Keratinocyte (primary cell): ENCODE measurements at regions not wholly inside any gene's neighbourhood (a gene's known extent, or its start where the extent isn't known, plus 50 kb on each side); places are given as distances from the start of the nearest gene placed in this dataset.
"Not testable (repeated sequence)": the region's sequence is repeated elsewhere in the genome, so short reads cannot be mapped to it uniquely, and the experiment has no call there.

ENCODE experiments used
- DNase-seq: peaks from one replicate; pipeline ENCODE4 v3.0.0-alpha.2; 2011; ENCODE audit warnings: low read depth, missing footprints, low spot score
- FAIRE-seq: peaks from 2 replicates; lab custom pipeline; 2011; peaks lifted over from hg19 to GRCh38; lab: Jason Lieb, UNC
- H2AFZ ChIP-seq: 2 replicates; pipeline ENCODE4 v1.6.0; 2012; ENCODE audit warnings: low read length, control low read depth, inconsistent platforms; ENCODE audit not compliant: control insufficient read depth
- H3K27ac ChIP-seq: 2 replicates; pipeline ENCODE4 v1.5.1; 2011; ENCODE audit warnings: low read length; ENCODE audit not compliant: control insufficient read depth, insufficient read depth
- H3K27me3 ChIP-seq: 3 replicates; pipeline ENCODE4 v1.6.0; 2011; ENCODE audit warnings: low read length; ENCODE audit not compliant: control insufficient read depth, insufficient read depth; ENCODE audit errors: extremely low read depth
- H3K36me3 ChIP-seq, 2 experiments: 2 replicates in 1 of 2; 3 replicates in 1 of 2; pipeline ENCODE4 v1.5.1; 2011; ENCODE audit warnings: low read length in 2 of 2, mild to moderate bottlenecking in 1 of 2; ENCODE audit not compliant: control insufficient read depth in 2 of 2, insufficient read depth in 2 of 2; ENCODE audit errors: extremely low read depth in 1 of 2
- H3K4me1 ChIP-seq: 3 replicates; pipeline ENCODE4 v1.5.1; 2011; ENCODE audit warnings: low read length; ENCODE audit not compliant: control insufficient read depth, insufficient read depth; ENCODE audit errors: extremely low read depth
- H3K4me2 ChIP-seq: 3 replicates; pipeline ENCODE4 v1.6.0; 2011; ENCODE audit warnings: low read depth, low read length; ENCODE audit not compliant: control insufficient read depth, insufficient read depth; ENCODE audit errors: extremely low read depth
- H3K4me3 ChIP-seq, 3 experiments: fragments of 200-600 bp in 1 of 3; sonication (generic) in 1 of 3; 2 replicates in 2 of 3; 3 replicates in 1 of 3; pipeline ENCODE4 v1.5.1; 2011 to 2016; ENCODE audit warnings: low read length in 3 of 3, mild to moderate bottlenecking in 3 of 3, control low read depth in 2 of 3, inconsistent platforms in 1 of 3, low read depth in 1 of 3, mixed read lengths in 1 of 3, mixed run types in 1 of 3, moderate library complexity in 1 of 3; ENCODE audit not compliant: control insufficient read depth in 2 of 3, insufficient read depth in 2 of 3; ENCODE audit errors: extremely low read depth in 1 of 3
- H3K79me2 ChIP-seq: 2 replicates; pipeline ENCODE4 v1.6.0; 2012; ENCODE audit warnings: low read length; ENCODE audit not compliant: control insufficient read depth, insufficient read depth
- H3K9ac ChIP-seq: 3 replicates; pipeline ENCODE4 v1.6.0; 2011; ENCODE audit warnings: low read length; ENCODE audit not compliant: control insufficient read depth, insufficient read depth; ENCODE audit errors: extremely low read depth
- H3K9me1 ChIP-seq: 3 replicates; pipeline ENCODE4 v1.6.0; 2011; ENCODE audit warnings: low read length; ENCODE audit not compliant: control insufficient read depth, insufficient read depth; ENCODE audit errors: extremely low read depth
- H3K9me3 ChIP-seq: 2 replicates; pipeline ENCODE4 v1.5.1; 2012; ENCODE audit warnings: low read depth, low read length; ENCODE audit not compliant: control insufficient read depth
- H4K20me1 ChIP-seq: 3 replicates; pipeline ENCODE4 v1.6.0; 2011; ENCODE audit warnings: low read length; ENCODE audit not compliant: control insufficient read depth, insufficient read depth; ENCODE audit errors: extremely low read depth
- EZH2 ChIP-seq: IDR thresholded peaks from one replicate; pipeline ENCODE4 v1.6.1; 2012; ENCODE audit warnings: inconsistent platforms, mild to moderate bottlenecking, low read length, moderate library complexity
- dilution Hi-C: fragments of 300-500 bp; cut with MboI; formaldehyde crosslinking; loops from one replicate; pipeline ENCODE4 v1.7.0; 2020; ENCODE audit warnings: low sequenced_read_pairs; ENCODE audit not compliant: extremely low pct_ligation_motif_present
- TF ChIP-seq, protein P1 (sequence below), 3 experiments: IDR thresholded peaks in 1 of 3; conservative IDR thresholded peaks in 1 of 3; optimal IDR thresholded peaks in 1 of 3; 2 replicates in 2 of 3; 3 replicates in 1 of 3; pipeline versions ENCODE3 to v1.5.1; 2011; ENCODE audit warnings: low read length in 3 of 3, mild to moderate bottlenecking in 3 of 3, moderate library complexity in 2 of 3, control low read depth in 1 of 3, inconsistent platforms in 1 of 3; ENCODE audit not compliant: insufficient read depth in 2 of 3; ENCODE audit errors: extremely low read depth in 1 of 3

DNA sequence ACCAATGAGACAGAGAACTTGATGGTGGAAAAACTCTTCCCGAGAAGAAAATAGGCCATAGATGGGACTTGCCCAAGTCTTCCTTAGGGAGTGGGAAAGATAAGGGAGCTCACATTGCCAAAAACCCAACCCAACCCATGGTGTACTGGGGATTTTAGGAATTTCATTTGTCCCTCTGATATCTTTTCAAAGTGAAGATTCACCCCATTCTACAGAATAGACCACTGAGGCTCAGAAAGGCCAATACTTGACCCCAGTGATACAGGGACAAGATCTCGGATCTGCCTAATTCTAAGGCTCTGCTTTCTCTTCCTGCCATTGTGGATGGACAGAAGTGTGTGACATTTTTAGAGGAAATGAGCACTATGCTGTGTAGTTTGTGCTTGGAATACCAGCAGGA lies 159.0 kb downstream of the MYCN start:
- Histone ChIP-seq H3K4me1 (no peaks in the 10 kb centered on the region), H3K27me3 (no peaks in the 10 kb centered on the region), H3K4me2 (no peak overlapping the region), H3K36me3 (no peaks in the 10 kb centered on the region), H3K9ac (no peak overlapping the region), H3K27ac (no peak overlapping the region), H2AFZ (no peak overlapping the region), H4K20me1 (no peaks in the 10 kb centered on the region), H3K9me3 (no peaks in the 10 kb centered on the region), H3K79me2 (no peaks in the 10 kb centered on the region), H3K9me1 (no peaks in the 10 kb centered on the region), H3K4me3 (no peak overlapping the region)
- DNase-seq = no peak
- dilution Hi-C loops = no loop called here
- TF ChIP-seq, protein P1, sequence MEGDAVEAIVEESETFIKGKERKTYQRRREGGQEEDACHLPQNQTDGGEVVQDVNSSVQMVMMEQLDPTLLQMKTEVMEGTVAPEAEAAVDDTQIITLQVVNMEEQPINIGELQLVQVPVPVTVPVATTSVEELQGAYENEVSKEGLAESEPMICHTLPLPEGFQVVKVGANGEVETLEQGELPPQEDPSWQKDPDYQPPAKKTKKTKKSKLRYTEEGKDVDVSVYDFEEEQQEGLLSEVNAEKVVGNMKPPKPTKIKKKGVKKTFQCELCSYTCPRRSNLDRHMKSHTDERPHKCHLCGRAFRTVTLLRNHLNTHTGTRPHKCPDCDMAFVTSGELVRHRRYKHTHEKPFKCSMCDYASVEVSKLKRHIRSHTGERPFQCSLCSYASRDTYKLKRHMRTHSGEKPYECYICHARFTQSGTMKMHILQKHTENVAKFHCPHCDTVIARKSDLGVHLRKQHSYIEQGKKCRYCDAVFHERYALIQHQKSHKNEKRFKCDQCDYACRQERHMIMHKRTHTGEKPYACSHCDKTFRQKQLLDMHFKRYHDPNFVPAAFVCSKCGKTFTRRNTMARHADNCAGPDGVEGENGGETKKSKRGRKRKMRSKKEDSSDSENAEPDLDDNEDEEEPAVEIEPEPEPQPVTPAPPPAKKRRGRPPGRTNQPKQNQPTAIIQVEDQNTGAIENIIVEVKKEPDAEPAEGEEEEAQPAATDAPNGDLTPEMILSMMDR (optimal IDR thresholded peaks at IDR 0.05 in 1 of 3, IDR thresholded peaks at IDR 0.05 in 1 of 3, conservative IDR thresholded peaks at IDR 0.05 in 1 of 3; ENCODE audit: extremely low read depth in 1 of 3, insufficient read depth in 2 of 3, low read length in 3 of 3) = no peak
- TF ChIP-seq EZH2 = no peak
- FAIRE-seq = no peak

DNA sequence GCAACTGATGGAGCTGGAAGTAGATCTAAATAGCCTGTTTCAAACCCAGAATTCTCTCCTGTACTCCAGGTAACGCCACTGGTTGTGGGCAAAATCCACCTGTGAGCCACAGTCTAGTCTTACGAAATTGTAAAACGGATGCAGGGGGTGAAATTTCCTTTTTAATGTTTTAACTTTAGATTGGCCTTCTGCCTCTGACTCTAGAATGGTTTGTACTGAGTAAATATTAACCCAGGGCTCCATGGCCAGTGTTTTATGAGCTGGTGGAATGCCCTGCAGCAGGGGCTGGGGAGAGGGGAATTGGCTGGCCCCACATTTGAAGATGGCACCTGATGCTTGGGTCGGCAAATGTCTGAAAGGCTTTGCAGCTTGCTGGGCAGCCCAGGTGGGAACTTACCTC lies 156.6 kb downstream of the MYCN start:
- H3K27ac ChIP-seq = no peak overlapping the region
- H3K79me2 ChIP-seq = no peaks in the 10 kb centered on the region
- H3K9ac ChIP-seq = no peak overlapping the region
- peaks cover 3% of the 10 kb centered on the region for H3K27me3 ChIP-seq
- H3K9me1 ChIP-seq = no peaks in the 10 kb centered on the region
- no peak overlapping the region for H2AFZ ChIP-seq
- no peaks in the 10 kb centered on the region for H3K9me3 ChIP-seq
- TF ChIP-seq EZH2 = no peak
- TF ChIP-seq, protein P1 (optimal IDR thresholded peaks at IDR 0.05 in 1 of 3, IDR thresholded peaks at IDR 0.05 in 1 of 3, conservative IDR thresholded peaks at IDR 0.05 in 1 of 3; ENCODE audit: extremely low read depth in 1 of 3, insufficient read depth in 2 of 3, low read length in 3 of 3) = no peak
- FAIRE-seq (no peak), DNase-seq (no peak)
- H4K20me1 ChIP-seq = no peaks in the 10 kb centered on the region
- no peaks in the 10 kb centered on the region for H3K4me1 ChIP-seq
- H3K4me2 ChIP-seq = no peak overlapping the region
- dilution Hi-C loops = no loop called here
- no peaks in the 10 kb centered on the region for H3K36me3 ChIP-seq
- H3K4me3 ChIP-seq = no peak overlapping the region

DNA sequence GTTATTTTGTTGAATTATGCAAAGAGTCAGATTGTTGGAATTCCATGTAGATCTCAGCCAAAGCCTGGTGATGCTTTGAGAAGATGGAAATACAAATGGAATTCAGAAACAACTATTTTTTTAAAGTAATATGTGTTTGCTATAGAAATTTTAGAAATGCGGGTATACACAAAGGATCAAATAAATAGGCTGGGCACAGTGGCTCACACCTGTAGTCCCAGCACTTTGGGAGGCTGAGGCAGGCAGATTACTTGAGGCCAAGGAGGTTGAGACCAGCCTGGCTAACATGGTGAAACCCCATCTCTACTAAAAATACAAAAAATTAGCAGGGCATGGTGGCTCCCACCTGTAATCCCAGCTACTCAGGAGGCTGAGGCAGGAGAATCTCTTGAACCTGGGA lies 155.1 kb downstream of the MYCN start:
- H3K4me3 ChIP-seq, H3K27ac ChIP-seq, H4K20me1 ChIP-seq, FAIRE-seq, H3K4me2 ChIP-seq, H3K9me1 ChIP-seq, H3K27me3 ChIP-seq, DNase-seq, H3K79me2 ChIP-seq, H3K9me3 ChIP-seq, H3K36me3 ChIP-seq, H2AFZ ChIP-seq, dilution Hi-C loops, H3K4me1 ChIP-seq, H3K9ac ChIP-seq: not testable (repeated sequence)
